WERI-Rb-1 (cell line): ENCODE measurements at regions not wholly inside any gene's neighbourhood (a gene's known extent, or its start where the extent isn't known, plus 50 kb on each side); places are given as distances from the start of the nearest gene placed in this dataset.

Experiments used
- DNase-seq: peaks from one replicate; pipeline ENCODE4 v3.0.0-alpha.2; 2020
- H3K27ac ChIP-seq: fragments of 250-450 bp; sonication (Bioruptor Pico); 2 replicates; pipeline ENCODE4 v1.5.1; 2020; ENCODE audit warnings: mild to moderate bottlenecking, moderate library complexity
- H3K27me3 ChIP-seq: fragments of 250-450 bp; sonication (Bioruptor Pico); 2 replicates; pipeline ENCODE4 v1.5.1; 2021; ENCODE audit warnings: mild to moderate bottlenecking, low read depth, moderate library complexity; ENCODE audit not compliant: insufficient read depth, severe bottlenecking
- H3K36me3 ChIP-seq: fragments of 250-450 bp; sonication (Bioruptor Pico); 2 replicates; pipeline ENCODE4 v1.5.1; 2020; ENCODE audit warnings: mild to moderate bottlenecking, moderate library complexity
- H3K4me3 ChIP-seq: 2 replicates; pipeline ENCODE4 v1.5.1; 2011; ENCODE audit warnings: low read depth, mild to moderate bottlenecking, control low read depth, low read length
- H3K9me3 ChIP-seq: fragments of 250-450 bp; sonication (Bioruptor Pico); 2 replicates; pipeline ENCODE4 v1.5.1; 2021; ENCODE audit warnings: mild to moderate bottlenecking, moderate library complexity; ENCODE audit not compliant: severe bottlenecking
- CTCF ChIP-seq: IDR thresholded peaks from 2 replicates; pipeline ENCODE4 v1.5.1; 2011; ENCODE audit warnings: low read depth, mild to moderate bottlenecking, control low read depth, inconsistent platforms, low read length

DNA sequence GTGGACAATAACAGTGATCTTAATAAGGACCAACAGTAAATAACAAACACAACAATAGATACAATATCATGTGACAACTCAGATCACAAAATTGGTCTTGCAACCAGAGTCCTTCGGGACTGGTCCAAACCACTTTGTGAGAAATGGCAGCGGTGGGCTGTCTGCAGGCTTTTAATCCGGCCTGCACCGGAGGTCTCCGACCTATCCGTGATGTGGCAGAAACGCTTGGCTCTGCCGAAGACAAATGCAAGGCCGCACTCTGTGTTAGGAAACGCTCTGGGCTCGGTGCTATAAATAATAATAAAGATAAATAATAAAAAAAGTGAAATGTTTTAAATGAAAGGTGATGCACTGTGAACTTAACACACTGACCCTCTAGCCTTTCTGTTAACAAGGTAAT lies 810.6 kb upstream of the NR2F2 start:
- no peaks in the 10 kb centered on the region for H3K36me3 ChIP-seq
- H3K9me3 ChIP-seq: no peaks in the 10 kb centered on the region
- H3K27ac ChIP-seq: no peak overlapping the region
- H3K27me3 ChIP-seq: no peaks in the 10 kb centered on the region
- TF ChIP-seq CTCF: no peak
- no peak overlapping the region for H3K4me3 ChIP-seq
- DNase-seq: no peak

- H3K4me3 ChIP-seq: no peak overlapping the region
- TF ChIP-seq CTCF: no peak
- no peak for DNase-seq
- no peaks in the 10 kb centered on the region for H3K36me3 ChIP-seq
- H3K27me3 ChIP-seq: no peaks in the 10 kb centered on the region
- H3K9me3 ChIP-seq: no peaks in the 10 kb centered on the region
- H3K27ac ChIP-seq: no peak overlapping the region
Observed at GRCh38 chr15:95520511-95520910, 810.0 kb upstream of the NR2F2 start.

GRCh38 chr15:95520922-95521321 lies 809.6 kb upstream of the NR2F2 start:
- no peak overlapping the region for H3K27ac ChIP-seq
- H3K27me3 ChIP-seq: no peaks in the 10 kb centered on the region
- H3K9me3 ChIP-seq: no peaks in the 10 kb centered on the region
- no peaks in the 10 kb centered on the region for H3K36me3 ChIP-seq
- no peak for TF ChIP-seq CTCF
- H3K4me3 ChIP-seq: no peak overlapping the region
- DNase-seq: no peak

GRCh38 chr15:95522533-95522932 lies 808.0 kb upstream of the NR2F2 start:
- no peak overlapping the region for H3K4me3 ChIP-seq
- no peak overlapping the region for H3K27ac ChIP-seq
- no peaks in the 10 kb centered on the region for H3K9me3 ChIP-seq
- no peak for TF ChIP-seq CTCF
- H3K36me3 ChIP-seq: no peaks in the 10 kb centered on the region
- no peaks in the 10 kb centered on the region for H3K27me3 ChIP-seq
- no peak for DNase-seq

DNA sequence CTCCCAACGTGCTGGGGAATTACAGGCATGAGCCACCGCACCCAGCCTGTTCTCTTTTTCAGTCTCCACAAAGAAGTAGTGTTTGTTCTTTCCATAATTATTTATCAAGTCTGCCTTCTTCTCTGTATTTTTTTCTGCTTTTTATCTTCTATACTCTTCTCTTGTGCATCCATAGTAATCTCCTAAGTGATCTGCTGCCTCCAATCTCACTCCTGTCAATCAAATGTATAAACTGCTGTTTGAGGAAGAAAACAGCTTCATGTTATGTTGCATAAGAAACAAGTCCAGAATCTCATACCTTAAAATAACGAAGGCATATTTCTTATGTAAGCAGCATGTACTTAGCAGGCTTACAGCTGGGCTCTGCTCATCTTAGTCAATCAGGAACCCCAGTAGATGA lies 801.6 kb upstream of the NR2F2 start:
- Histone ChIP-seq H3K27me3 (no peaks in the 10 kb centered on the region), H3K36me3 (no peaks in the 10 kb centered on the region), H3K4me3 (no peak overlapping the region), H3K9me3 (no peaks in the 10 kb centered on the region), H3K27ac (no peak overlapping the region)
- DNase-seq: no peak
- no peak for TF ChIP-seq CTCF

GRCh38 chr15:95536638-95537037 lies 793.9 kb upstream of the NR2F2 start:
- Histone ChIP-seq H3K27me3 (no peaks in the 10 kb centered on the region), H3K27ac (no peak overlapping the region), H3K4me3 (no peak overlapping the region), H3K36me3 (no peaks in the 10 kb centered on the region), H3K9me3 (no peaks in the 10 kb centered on the region)
- no peak for TF ChIP-seq CTCF
- DNase-seq: no peak
